ENCODE measurements at regions not wholly inside any gene's neighbourhood (a gene's known extent, or its start where the extent isn't known, plus 50 kb on each side); places are given as distances from the start of the nearest gene placed in this dataset.

DNA sequence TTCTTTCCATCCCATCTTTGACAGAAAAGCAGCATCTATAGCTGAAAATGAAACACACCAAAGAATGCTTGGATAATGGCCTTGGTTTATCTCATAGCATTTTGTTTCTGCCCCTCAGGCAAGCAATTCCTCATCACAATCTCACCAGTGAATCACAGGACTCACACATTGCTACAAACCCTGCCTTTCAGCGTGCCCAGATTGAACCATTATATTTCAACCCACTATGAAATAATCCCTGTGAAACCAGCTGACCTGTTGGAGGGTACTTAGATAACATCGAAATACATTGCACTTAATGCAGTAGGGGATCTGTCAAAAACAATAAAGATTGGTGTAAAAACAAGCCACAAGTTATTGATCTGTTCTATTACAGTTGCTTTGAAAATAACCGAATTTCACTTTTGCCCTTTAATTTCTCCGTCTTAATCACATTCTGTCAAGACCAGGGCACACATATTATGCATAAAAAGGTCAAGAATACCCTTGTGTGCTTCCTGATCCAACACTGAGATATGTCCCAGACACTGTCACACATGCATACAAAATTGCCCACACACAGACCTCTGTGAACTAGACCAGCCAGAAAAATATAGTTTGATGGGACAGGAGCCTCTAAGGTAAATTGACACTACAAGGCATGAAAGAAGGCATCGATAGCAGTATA lies 839.8 kb downstream of the NTRK3 start:
- Histone ChIP-seq H3K27me3 (ENCODE audit: insufficient read depth, poor library complexity, severe bottlenecking) (no peaks in the 10 kb centered on the region), H3K27ac (replicated peaks) (no peak overlapping the region), H3K4me3 (replicated peaks; ENCODE audit: insufficient read depth, low read length) (no peak overlapping the region)
- TF ChIP-seq, protein P1, sequence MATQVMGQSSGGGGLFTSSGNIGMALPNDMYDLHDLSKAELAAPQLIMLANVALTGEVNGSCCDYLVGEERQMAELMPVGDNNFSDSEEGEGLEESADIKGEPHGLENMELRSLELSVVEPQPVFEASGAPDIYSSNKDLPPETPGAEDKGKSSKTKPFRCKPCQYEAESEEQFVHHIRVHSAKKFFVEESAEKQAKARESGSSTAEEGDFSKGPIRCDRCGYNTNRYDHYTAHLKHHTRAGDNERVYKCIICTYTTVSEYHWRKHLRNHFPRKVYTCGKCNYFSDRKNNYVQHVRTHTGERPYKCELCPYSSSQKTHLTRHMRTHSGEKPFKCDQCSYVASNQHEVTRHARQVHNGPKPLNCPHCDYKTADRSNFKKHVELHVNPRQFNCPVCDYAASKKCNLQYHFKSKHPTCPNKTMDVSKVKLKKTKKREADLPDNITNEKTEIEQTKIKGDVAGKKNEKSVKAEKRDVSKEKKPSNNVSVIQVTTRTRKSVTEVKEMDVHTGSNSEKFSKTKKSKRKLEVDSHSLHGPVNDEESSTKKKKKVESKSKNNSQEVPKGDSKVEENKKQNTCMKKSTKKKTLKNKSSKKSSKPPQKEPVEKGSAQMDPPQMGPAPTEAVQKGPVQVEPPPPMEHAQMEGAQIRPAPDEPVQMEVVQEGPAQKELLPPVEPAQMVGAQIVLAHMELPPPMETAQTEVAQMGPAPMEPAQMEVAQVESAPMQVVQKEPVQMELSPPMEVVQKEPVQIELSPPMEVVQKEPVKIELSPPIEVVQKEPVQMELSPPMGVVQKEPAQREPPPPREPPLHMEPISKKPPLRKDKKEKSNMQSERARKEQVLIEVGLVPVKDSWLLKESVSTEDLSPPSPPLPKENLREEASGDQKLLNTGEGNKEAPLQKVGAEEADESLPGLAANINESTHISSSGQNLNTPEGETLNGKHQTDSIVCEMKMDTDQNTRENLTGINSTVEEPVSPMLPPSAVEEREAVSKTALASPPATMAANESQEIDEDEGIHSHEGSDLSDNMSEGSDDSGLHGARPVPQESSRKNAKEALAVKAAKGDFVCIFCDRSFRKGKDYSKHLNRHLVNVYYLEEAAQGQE (IDR thresholded peaks at IDR 0.05; ENCODE audit: insufficient replicate concordance, low read depth) = no peak
- TF ChIP-seq, protein P2, sequence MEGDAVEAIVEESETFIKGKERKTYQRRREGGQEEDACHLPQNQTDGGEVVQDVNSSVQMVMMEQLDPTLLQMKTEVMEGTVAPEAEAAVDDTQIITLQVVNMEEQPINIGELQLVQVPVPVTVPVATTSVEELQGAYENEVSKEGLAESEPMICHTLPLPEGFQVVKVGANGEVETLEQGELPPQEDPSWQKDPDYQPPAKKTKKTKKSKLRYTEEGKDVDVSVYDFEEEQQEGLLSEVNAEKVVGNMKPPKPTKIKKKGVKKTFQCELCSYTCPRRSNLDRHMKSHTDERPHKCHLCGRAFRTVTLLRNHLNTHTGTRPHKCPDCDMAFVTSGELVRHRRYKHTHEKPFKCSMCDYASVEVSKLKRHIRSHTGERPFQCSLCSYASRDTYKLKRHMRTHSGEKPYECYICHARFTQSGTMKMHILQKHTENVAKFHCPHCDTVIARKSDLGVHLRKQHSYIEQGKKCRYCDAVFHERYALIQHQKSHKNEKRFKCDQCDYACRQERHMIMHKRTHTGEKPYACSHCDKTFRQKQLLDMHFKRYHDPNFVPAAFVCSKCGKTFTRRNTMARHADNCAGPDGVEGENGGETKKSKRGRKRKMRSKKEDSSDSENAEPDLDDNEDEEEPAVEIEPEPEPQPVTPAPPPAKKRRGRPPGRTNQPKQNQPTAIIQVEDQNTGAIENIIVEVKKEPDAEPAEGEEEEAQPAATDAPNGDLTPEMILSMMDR (IDR thresholded peaks at IDR 0.05; ENCODE audit: insufficient read depth, low read length) = no peak
- TF ChIP-seq GABPA (IDR thresholded peaks at IDR 0.05; ENCODE audit: low read depth) (no peak), SPI1 (IDR thresholded peaks at IDR 0.05; ENCODE audit: borderline replicate concordance, low read depth) (no peak), POLR2AphosphoS5 (IDR thresholded peaks at IDR 0.05; ENCODE audit: low read depth) (no peak)
- DNase-seq (ENCODE audit: low read depth in 1 of 2, low spot score in 1 of 2) = no peak

GRCh38 chr15:87408902-87409301 lies 847.6 kb downstream of the NTRK3 start:
- no peak for TF ChIP-seq POLR2AphosphoS5 (IDR thresholded peaks at IDR 0.05; ENCODE audit: low read depth)
- no peak for TF ChIP-seq SPI1 (IDR thresholded peaks at IDR 0.05; ENCODE audit: borderline replicate concordance, low read depth)
- TF ChIP-seq, protein P2 (IDR thresholded peaks at IDR 0.05; ENCODE audit: insufficient read depth, low read length) = no peak
- TF ChIP-seq, protein P1 (IDR thresholded peaks at IDR 0.05; ENCODE audit: insufficient replicate concordance, low read depth) = no peak
- H3K27ac ChIP-seq (replicated peaks) = no peak overlapping the region
- DNase-seq (ENCODE audit: low read depth in 1 of 2, low spot score in 1 of 2) = no peak
- no peaks in the 10 kb centered on the region for H3K27me3 ChIP-seq (ENCODE audit: insufficient read depth, poor library complexity, severe bottlenecking)
- H3K4me3 ChIP-seq (replicated peaks; ENCODE audit: insufficient read depth, low read length) = no peak overlapping the region

DNA sequence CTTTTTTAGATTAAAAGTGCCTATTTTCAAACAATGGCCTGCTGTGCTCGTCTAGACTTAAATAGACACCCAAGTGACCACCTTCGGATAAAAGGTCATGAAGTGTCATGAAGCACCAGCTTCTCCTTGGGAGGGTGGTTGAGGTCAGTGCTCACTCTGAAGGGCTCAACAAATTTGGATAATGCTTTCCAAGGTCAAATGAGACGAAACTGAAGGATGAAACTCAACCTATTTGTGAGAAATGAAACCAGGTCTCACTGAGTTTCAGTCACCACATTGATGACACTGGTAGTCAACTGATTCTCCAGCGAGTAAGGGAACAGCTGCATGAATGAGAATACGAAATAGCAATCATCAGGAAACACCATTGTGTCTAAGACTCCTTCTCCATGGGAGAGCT lies 852.6 kb downstream of the NTRK3 start:
- no peak for DNase-seq (ENCODE audit: low read depth in 1 of 2, low spot score in 1 of 2)
- TF ChIP-seq POLR2AphosphoS5 (IDR thresholded peaks at IDR 0.05; ENCODE audit: low read depth) (no peak), SPI1 (IDR thresholded peaks at IDR 0.05; ENCODE audit: borderline replicate concordance, low read depth) (no peak), GABPA (IDR thresholded peaks at IDR 0.05; ENCODE audit: low read depth) (no peak)
- TF ChIP-seq, protein P1 (IDR thresholded peaks at IDR 0.05; ENCODE audit: insufficient replicate concordance, low read depth) = no peak
- TF ChIP-seq, protein P2 (IDR thresholded peaks at IDR 0.05; ENCODE audit: insufficient read depth, low read length) = no peak
- Histone ChIP-seq H3K4me3 (replicated peaks; ENCODE audit: insufficient read depth, low read length) (no peak overlapping the region), H3K27me3 (ENCODE audit: insufficient read depth, poor library complexity, severe bottlenecking) (no peaks in the 10 kb centered on the region), H3K27ac (replicated peaks) (no peak overlapping the region)

Measured in HL-60 (cell line).